Lower leg skin (tissue), 3 donors: ENCODE measurements at regions not wholly inside any gene's neighbourhood (a gene's known extent, or its start where the extent isn't known, plus 50 kb on each side); places are given as distances from the start of the nearest gene placed in this dataset.

Source experiments
- CTCF ChIP-seq, 3 donors: fragments of 450-650 bp; IDR thresholded peaks; one replicate each; pipeline ENCODE4 v1.5.1; 2016; ENCODE audit warnings: antibody characterized with exemption in 3 of 3, mild to moderate bottlenecking in 3 of 3, moderate library complexity in 2 of 3
- POLR2A ChIP-seq, 2 donors: fragments of 450-650 bp; IDR thresholded peaks; one replicate each; pipeline ENCODE4 v1.6.1; 2016 to 2017; ENCODE audit warnings: antibody characterized with exemption in 2 of 2, mild to moderate bottlenecking in 1 of 2, moderate library complexity in 1 of 2

- TF ChIP-seq CTCF (IDR thresholded peaks at IDR 0.05) (no peak), POLR2A (IDR thresholded peaks at IDR 0.05) (no peak)
Measured at GRCh38 chr18:23331091-23331920, 121.8 kb upstream of the RIOK3 start.
